NCI-H1092 treated with DMSO at 0.1 percent for 48 hours (cell line): ENCODE measurements at regions not wholly inside any gene's neighbourhood (a gene's known extent, or its start where the extent isn't known, plus 50 kb on each side); places are given as distances from the start of the nearest gene placed in this dataset.
"Not testable (repeated sequence)": the region's sequence is repeated elsewhere in the genome, so short reads cannot be mapped to it uniquely, and the experiment has no call there.

ENCODE experiments used
- DNase-seq: peaks from one replicate; lab custom pipeline; 2025; lab: John Stamatoyannopoulos, UW

DNA sequence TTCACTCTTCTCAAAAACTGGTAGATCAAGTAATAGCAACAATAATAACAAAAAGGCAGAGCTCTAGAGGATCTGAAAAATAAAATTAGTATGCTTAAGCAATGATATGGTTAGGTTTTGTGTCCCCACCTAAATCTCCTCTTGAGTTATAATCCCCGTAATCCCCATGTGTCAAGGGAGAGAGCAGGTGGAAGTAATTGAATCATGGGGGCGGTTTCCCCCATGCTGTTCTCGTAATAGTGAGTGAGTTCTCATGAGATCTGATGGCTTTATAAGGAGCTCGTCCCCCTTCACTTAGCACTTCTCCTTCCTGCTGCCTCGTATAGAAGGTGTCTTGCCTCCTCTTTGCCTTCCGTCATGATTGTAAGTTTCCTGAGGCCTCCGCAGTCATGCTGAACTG lies 60.2 kb upstream of the ABHD2 start:
- DNase-seq: no peak

DNA sequence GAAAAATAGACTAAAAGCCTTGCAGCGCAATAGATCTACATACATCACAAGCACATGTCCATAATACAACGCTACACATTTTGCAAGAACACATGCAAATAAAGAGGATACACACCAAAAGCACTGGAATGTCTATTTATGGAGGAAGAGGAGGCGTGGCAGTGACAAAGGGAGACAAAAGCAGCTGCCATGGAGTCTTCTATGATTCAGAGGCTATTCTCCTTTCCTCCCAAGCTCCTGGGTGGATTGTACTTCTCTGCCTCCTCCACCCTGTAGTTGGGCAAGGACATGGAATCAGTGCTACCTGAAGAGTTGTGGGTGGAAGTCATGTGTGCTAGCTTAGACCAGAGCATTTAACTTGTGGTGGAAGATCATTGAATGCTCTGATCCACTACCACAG lies 57.9 kb upstream of the ABHD2 start:
- DNase-seq: no peak

DNA sequence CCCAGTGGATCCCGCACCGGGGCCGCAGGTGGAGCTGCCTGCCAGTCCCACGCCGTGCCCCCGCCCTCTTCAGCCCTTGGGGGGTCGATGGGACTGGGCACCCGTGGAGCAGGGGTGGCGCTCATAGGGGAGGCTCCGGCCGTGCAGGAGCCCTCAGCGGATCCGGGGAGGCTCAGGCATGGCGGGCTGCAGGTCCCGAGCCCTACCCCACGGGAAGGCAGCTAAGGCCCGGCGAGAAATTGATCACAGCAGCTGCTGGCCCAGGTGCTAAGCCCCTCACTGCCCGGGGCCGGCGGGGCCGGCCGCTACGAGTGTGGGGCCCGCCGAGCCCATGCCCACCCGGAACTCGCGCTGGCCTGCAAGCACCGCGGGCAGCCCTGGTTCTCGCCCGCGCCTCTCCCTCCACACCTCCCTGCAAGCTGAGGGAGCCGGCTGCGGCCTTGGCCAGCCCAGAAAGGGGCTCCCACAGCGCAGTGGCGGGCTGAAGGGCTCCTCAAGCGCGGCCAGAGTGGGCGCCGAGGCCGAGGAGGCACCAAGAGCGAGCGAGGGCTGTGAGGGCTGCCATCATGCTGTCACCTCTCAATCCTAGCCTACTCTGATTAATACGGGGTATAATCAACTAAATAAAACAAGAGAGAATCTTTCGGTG lies 56.5 kb upstream of the ABHD2 start:
- DNase-seq: not testable (repeated sequence)

GRCh38 chr15:89034305-89034704 lies 54.0 kb upstream of the ABHD2 start:
- peak; percentile 1 for DNase-seq

DNA sequence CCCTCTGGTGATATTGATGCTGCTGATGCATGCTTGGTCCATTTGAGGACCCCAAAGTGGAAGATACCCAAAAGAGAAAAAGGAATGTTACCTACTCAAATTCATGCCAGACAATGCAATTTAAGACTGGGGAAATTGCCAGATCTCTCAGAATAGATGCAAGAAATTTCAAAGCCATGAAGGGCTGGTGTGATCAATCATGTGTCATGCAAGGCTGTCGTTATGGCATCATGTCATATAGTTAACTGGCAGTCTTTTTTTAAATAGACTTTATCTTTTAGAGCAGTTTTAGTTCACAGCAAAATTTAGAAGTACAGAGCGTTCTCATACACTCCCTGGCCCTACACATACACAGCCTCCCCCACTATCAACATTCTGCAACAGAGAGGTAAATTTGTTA lies 53.1 kb upstream of the ABHD2 start:
- DNase-seq: no peak

DNA sequence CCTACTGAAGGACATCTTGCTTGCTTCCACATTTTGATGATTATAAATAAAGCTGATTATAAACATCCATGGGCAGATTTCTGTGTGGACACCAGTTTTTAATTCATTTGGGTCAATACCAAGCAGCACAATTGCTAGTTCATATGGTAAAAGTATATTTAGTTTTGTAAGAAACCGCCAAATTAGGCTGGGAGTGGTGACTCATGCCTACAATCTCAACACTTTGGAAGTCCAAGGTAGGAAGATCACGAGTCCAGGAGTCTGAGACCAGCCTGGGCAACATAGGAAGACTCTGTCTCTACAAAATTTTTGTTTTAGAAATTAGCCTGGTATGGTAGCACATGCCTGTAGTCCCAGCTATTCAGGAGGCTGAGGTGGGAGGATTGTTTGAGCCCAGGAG lies 52.6 kb upstream of the ABHD2 start:
- DNase-seq: no peak

- DNase-seq: no peak
Measured at GRCh38 chr15:89038146-89038545, 50.1 kb upstream of the ABHD2 start.
